IgD-negative memory B cell (primary cell): ENCODE measurements at regions not wholly inside any gene's neighbourhood (a gene's known extent, or its start where the extent isn't known, plus 50 kb on each side); places are given as distances from the start of the nearest gene placed in this dataset.

ENCODE experiments used
- H3K27ac Mint-ChIP-seq, 3 donors: one replicate each; pipeline ENCODE4 v1.8.0; 2020 to 2022; ENCODE audit warnings: mild to moderate bottlenecking in 3 of 3, mixed read lengths in 3 of 3, moderate library complexity in 1 of 3
- H3K27me3 Mint-ChIP-seq: one replicate; pipeline ENCODE4 v1.8.0; 2021; ENCODE audit warnings: mixed read lengths
- H3K36me3 Mint-ChIP-seq: one replicate; pipeline ENCODE4 v1.8.0; 2020; ENCODE audit warnings: mild to moderate bottlenecking, mixed read lengths
- H3K4me1 Mint-ChIP-seq, 3 donors: one replicate each; pipeline ENCODE4 v1.8.0; 2020 to 2022; ENCODE audit warnings: mixed read lengths in 3 of 3, mild to moderate bottlenecking in 1 of 3
- H3K4me3 Mint-ChIP-seq, 4 donors: one replicate each; pipeline ENCODE4 v1.8.0; 2020 to 2022; ENCODE audit warnings: mild to moderate bottlenecking in 4 of 4, mixed read lengths in 4 of 4, moderate library complexity in 3 of 4
- H3K9me3 Mint-ChIP-seq, 3 donors: one replicate each; pipeline ENCODE4 v1.8.0; 2020 to 2021; ENCODE audit warnings: mixed read lengths in 3 of 3, mild to moderate bottlenecking in 1 of 3

GRCh38 chr9:107103621-107104020, 179.5 kb upstream of the RAD23B start:
- Mint-ChIP-seq H3K36me3 (no peaks in the 10 kb centered on the region), H3K27ac (peak overlapping the region in 1 of 3 donors; percentile 69), H3K27me3 (no peaks in the 10 kb centered on the region), H3K4me1 (no peaks in the 10 kb centered on the region), H3K4me3 (no peak overlapping the region), H3K9me3 (no peaks in the 10 kb centered on the region)

GRCh38 chr9:107105784-107106183, 177.3 kb upstream of the RAD23B start:
- no peaks in the 10 kb centered on the region for H3K9me3 Mint-ChIP-seq
- H3K36me3 Mint-ChIP-seq = no peaks in the 10 kb centered on the region
- H3K27ac Mint-ChIP-seq = no peak overlapping the region
- peaks cover 2% of the 10 kb centered on the region for H3K27me3 Mint-ChIP-seq
- no peaks in the 10 kb centered on the region for H3K4me1 Mint-ChIP-seq
- H3K4me3 Mint-ChIP-seq = no peak overlapping the region

- H3K27me3 Mint-ChIP-seq = peaks cover 2% of the 10 kb centered on the region
- H3K4me1 Mint-ChIP-seq = no peaks in the 10 kb centered on the region
- H3K27ac Mint-ChIP-seq = no peak overlapping the region
- H3K9me3 Mint-ChIP-seq = no peaks in the 10 kb centered on the region
- H3K36me3 Mint-ChIP-seq = no peaks in the 10 kb centered on the region
- no peak overlapping the region for H3K4me3 Mint-ChIP-seq
Observed at GRCh38 chr9:107106416-107106815, 176.7 kb upstream of the RAD23B start.

GRCh38 chr9:107108342-107109130, 174.5 kb upstream of the RAD23B start:
- no peak overlapping the region for H3K27ac Mint-ChIP-seq
- peaks cover 0 to 1% (median 0%) of the 10 kb centered on the region in 3 donors for H3K4me1 Mint-ChIP-seq
- H3K9me3 Mint-ChIP-seq = no peaks in the 10 kb centered on the region
- no peaks in the 10 kb centered on the region for H3K36me3 Mint-ChIP-seq
- H3K4me3 Mint-ChIP-seq = peak overlapping the region in 1 of 4 donors; percentile 58
- peaks cover 2% of the 10 kb centered on the region for H3K27me3 Mint-ChIP-seq

- Mint-ChIP-seq H3K27me3 (peaks cover 4% of the 10 kb centered on the region), H3K36me3 (no peaks in the 10 kb centered on the region), H3K4me1 (peaks cover 0 to 4% (median 1%) of the 10 kb centered on the region in 3 donors), H3K9me3 (no peaks in the 10 kb centered on the region), H3K27ac (no peak overlapping the region), H3K4me3 (no peak overlapping the region)
Observed at GRCh38 chr9:107109324-107109723, 173.8 kb upstream of the RAD23B start.

DNA sequence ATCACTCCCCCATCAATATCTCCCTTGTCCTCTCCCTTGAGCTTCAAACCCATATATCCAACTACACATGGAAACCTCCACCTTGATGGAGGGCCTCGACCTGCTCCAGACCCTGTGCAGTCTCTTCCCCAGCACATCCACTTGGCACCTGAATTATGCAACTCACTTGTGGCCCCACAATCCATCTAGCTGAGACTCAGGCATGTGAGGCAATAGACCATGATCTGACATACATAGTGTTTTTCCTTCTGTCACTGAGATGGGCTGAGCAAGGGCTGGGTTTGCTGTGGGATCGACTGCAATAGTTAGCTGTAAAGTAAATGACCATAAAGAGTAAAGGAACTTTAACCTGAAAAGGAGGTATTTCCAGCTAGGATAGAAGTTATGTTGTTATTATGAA, 172.9 kb upstream of the RAD23B start:
- H3K27me3 Mint-ChIP-seq = peaks cover 4% of the 10 kb centered on the region
- peaks cover 0 to 4% (median 1%) of the 10 kb centered on the region in 3 donors for H3K4me1 Mint-ChIP-seq
- H3K4me3 Mint-ChIP-seq = no peak overlapping the region

GRCh38 chr9:107112707-107113243, 170.3 kb upstream of the RAD23B start:
- H3K9me3 Mint-ChIP-seq = no peaks in the 10 kb centered on the region
- H3K36me3 Mint-ChIP-seq = no peaks in the 10 kb centered on the region
- H3K4me1 Mint-ChIP-seq = peaks cover 0 to 4% (median 1%) of the 10 kb centered on the region in 3 donors
- H3K4me3 Mint-ChIP-seq = peak overlapping the region in 1 of 4 donors; percentile 6
- no peak overlapping the region for H3K27ac Mint-ChIP-seq
- H3K27me3 Mint-ChIP-seq = peaks cover 6% of the 10 kb centered on the region

More for the DNA sequence above, 172.9 kb upstream of the RAD23B start:
- Mint-ChIP-seq H3K27ac (no peak overlapping the region), H3K9me3 (no peaks in the 10 kb centered on the region), H3K36me3 (no peaks in the 10 kb centered on the region)

- Mint-ChIP-seq H3K27me3 (peaks cover 4% of the 10 kb centered on the region), H3K4me3 (no peak overlapping the region), H3K36me3 (no peaks in the 10 kb centered on the region)
Observed at GRCh38 chr9:107118863-107119624, 164.0 kb upstream of the RAD23B start.

DNA sequence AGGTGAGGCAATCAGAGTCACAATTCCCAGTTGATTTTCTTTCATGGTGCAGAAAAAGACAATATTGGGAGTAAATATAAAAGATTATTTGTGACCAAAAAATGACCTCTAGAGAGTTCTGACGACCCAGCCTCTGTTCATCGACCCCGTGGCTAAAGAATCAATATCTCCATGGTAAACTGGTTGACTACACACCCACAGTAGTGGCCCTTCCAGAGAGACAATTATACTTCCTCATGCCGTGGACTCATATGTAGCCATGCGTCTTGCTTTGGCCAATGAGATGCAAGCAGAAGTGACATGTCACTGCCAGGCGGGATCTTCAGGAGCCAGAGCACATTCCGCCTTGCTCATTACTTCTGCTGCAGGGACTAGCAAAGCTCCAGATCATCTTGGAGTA, 163.3 kb upstream of the RAD23B start:
- Mint-ChIP-seq H3K36me3 (no peaks in the 10 kb centered on the region), H3K4me1 (no peaks in the 10 kb centered on the region), H3K27me3 (peaks cover 4% of the 10 kb centered on the region), H3K4me3 (no peak overlapping the region), H3K9me3 (peaks cover 0 to 2% (median 0%) of the 10 kb centered on the region in 3 donors), H3K27ac (no peak overlapping the region)

More at GRCh38 chr9:107118863-107119624, 164.0 kb upstream of the RAD23B start:
- Mint-ChIP-seq H3K27ac (no peak overlapping the region), H3K9me3 (no peaks in the 10 kb centered on the region), H3K4me1 (peaks cover 0 to 3% (median 1%) of the 10 kb centered on the region in 3 donors)

GRCh38 chr9:107123389-107123788, 159.7 kb upstream of the RAD23B start:
- H3K36me3 Mint-ChIP-seq = no peaks in the 10 kb centered on the region
- H3K4me1 Mint-ChIP-seq = no peaks in the 10 kb centered on the region
- no peak overlapping the region for H3K4me3 Mint-ChIP-seq
- H3K27ac Mint-ChIP-seq = no peak overlapping the region
- peaks cover 0 to 2% (median 0%) of the 10 kb centered on the region in 3 donors for H3K9me3 Mint-ChIP-seq
- peaks cover 2% of the 10 kb centered on the region for H3K27me3 Mint-ChIP-seq

DNA sequence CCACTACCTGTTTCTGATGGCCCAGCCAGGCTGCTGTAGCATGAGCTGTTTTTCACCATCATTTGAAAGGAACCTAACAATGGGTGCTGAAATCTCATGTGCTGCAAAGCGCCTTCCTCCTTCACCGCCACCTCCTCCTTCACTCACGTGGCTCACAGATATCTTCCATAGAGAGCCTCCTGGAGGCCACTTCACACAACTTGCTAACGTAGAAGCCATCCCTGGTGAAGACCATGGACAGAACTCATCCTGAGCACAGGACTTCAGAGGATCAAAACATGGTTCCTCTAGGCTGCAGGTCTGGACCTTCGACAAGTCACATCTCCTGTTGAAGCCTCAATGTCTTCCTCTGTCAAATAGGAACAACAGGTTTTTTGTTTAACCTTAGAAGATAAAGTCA, 155.5 kb upstream of the RAD23B start:
- H3K9me3 Mint-ChIP-seq = peaks cover 0 to 2% (median 0%) of the 10 kb centered on the region in 3 donors
- peaks cover 2% of the 10 kb centered on the region for H3K27me3 Mint-ChIP-seq
- no peak overlapping the region for H3K4me3 Mint-ChIP-seq
- H3K36me3 Mint-ChIP-seq = no peaks in the 10 kb centered on the region
- no peak overlapping the region for H3K27ac Mint-ChIP-seq
- no peaks in the 10 kb centered on the region for H3K4me1 Mint-ChIP-seq

- Mint-ChIP-seq H3K36me3 (no peaks in the 10 kb centered on the region), H3K4me3 (no peak overlapping the region), H3K27me3 (peaks cover 2% of the 10 kb centered on the region), H3K27ac (no peak overlapping the region), H3K4me1 (no peaks in the 10 kb centered on the region), H3K9me3 (no peaks in the 10 kb centered on the region)
Observed at GRCh38 chr9:107131108-107131799, 151.8 kb upstream of the RAD23B start.

DNA sequence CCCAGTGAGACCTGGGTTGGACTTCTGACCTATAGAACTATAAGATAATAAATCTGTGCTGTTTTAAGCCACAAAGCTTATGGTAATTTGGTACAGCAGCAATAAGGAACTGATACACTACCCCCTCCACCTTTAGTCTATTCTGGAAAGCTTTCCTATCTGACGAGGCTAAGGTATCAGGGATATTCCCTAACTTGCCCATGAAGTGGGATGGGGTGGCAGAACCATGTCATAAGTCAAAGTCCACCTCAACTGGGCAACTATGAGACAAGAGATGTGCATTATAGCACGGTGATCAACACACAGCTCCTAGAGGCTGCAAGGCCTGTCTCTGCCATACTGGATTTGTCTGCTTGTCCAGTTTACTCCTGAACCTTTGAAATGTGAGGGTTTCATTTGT, 146.8 kb upstream of the RAD23B start:
- no peak overlapping the region for H3K4me3 Mint-ChIP-seq
- no peaks in the 10 kb centered on the region for H3K4me1 Mint-ChIP-seq
- H3K27ac Mint-ChIP-seq = no peak overlapping the region
- H3K36me3 Mint-ChIP-seq = no peaks in the 10 kb centered on the region
- H3K9me3 Mint-ChIP-seq = no peaks in the 10 kb centered on the region
- peaks cover 10% of the 10 kb centered on the region for H3K27me3 Mint-ChIP-seq

DNA sequence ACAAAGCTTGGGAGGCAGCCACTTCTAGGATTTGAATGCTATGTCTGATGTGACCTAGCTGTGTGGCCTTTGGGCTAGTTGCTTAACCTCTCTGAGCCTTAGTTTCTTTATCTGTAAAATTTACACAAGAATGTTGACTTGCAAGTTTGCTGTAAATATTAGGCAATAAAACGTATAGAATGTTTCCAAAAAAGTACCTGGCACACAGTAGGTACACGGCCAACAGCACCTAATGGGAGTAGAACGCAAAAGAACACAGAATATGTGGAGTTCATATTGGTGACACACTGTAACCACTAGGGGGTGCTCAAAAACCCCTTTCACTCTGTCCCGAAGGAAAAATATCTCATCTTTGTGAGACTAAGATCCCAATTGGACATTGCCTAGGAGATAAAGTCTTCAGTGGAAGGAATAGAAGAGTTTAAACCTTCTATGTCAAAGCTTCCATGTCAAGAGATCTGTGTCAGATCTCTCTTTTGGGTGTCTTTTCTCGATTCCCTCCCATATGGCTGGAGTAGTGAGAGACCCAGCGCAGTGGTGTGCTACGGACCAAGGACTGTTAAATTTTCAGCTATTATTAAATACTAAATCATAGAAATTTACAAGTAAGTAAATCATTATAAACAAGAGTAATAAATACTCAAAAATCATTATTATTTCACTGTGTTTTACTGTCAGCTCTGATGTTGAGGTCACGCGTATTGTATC, 145.4 kb upstream of the RAD23B start:
- H3K27ac Mint-ChIP-seq = no peak overlapping the region
- H3K9me3 Mint-ChIP-seq = no peaks in the 10 kb centered on the region
- no peak overlapping the region for H3K4me3 Mint-ChIP-seq
- no peaks in the 10 kb centered on the region for H3K36me3 Mint-ChIP-seq
- H3K27me3 Mint-ChIP-seq = peaks cover 13% of the 10 kb centered on the region
- H3K4me1 Mint-ChIP-seq = no peaks in the 10 kb centered on the region
